Muscle of leg (tissue), 3 donors: ENCODE measurements at regions not wholly inside any gene's neighbourhood (a gene's known extent, or its start where the extent isn't known, plus 50 kb on each side); places are given as distances from the start of the nearest gene placed in this dataset.
A peak's percentile ranks its signal among the peaks of the same experiment; 100 is the strongest.
"Not testable (repeated sequence)": the region's sequence is repeated elsewhere in the genome, so short reads cannot be mapped to it uniquely, and the experiment has no call there.

Experiments
- DNase-seq: peaks from one replicate; pipeline ENCODE4 v3.0.0; 2013
- H3K27ac ChIP-seq: one replicate; pipeline ENCODE4 v1.5.1; 2013; ENCODE audit warnings: mild to moderate bottlenecking, low read length, control low read depth
- H3K27me3 ChIP-seq: one replicate; pipeline ENCODE4 v1.6.1; 2013; ENCODE audit warnings: low read length; ENCODE audit not compliant: control insufficient read depth, insufficient read depth
- H3K36me3 ChIP-seq: one replicate; pipeline ENCODE4 v1.6.1; 2013; ENCODE audit warnings: low read length; ENCODE audit not compliant: control insufficient read depth, insufficient read depth
- H3K4me1 ChIP-seq: one replicate; pipeline ENCODE4 v1.6.1; 2013; ENCODE audit warnings: low read length; ENCODE audit not compliant: control insufficient read depth, insufficient read depth
- H3K4me3 ChIP-seq: one replicate; pipeline ENCODE4 v1.5.1; 2013; ENCODE audit warnings: low read length, control low read depth
- H3K9me3 ChIP-seq: replicated peaks from 2 replicates; pipeline ENCODE4 v1.6.1; 2013; ENCODE audit warnings: low read depth, low read length; ENCODE audit not compliant: control insufficient read depth
- WGBS: methylation state at CpG from one replicate; pipeline ENCODE4 v1.1.5; 2013; ENCODE audit warnings: missing lambda C conversion rate; ENCODE audit not compliant: insufficient coverage; 5-methylcytosine and 5-hydroxymethylcytosine counted together

- WGBS, result no CpG with 5 or more reads among the region's 1 CpG
Measured at GRCh38 chr4:28259951-28260350, 1399.3 kb downstream of the STIM2 start.

DNA sequence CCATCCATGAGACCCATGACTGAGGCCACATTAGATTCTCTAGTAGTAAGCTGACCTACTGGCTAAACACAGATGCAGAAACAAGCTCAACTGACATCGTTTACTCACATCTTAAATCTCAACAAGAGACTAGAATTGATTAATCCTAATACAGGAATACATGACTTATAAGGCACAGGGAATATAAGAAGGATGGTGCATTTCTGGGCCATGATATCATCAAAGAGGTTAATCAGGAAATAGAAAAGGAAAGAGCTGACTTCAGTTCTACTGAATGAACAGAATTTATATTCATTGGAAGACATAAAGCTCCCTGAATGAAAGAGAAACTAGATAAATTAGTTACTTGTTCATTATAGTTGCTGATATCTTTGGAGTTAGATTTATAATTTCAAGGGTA is 1406.5 kb downstream of the STIM2 start:
- no peak for DNase-seq
- no CpG with 5 or more reads among the region's 1 CpG for WGBS
- Histone ChIP-seq H3K9me3 (no peaks in the 10 kb centered on the region), H3K4me1 (no peaks in the 10 kb centered on the region), H3K27ac (no peak overlapping the region), H3K27me3 (no peaks in the 10 kb centered on the region), H3K4me3 (no peak overlapping the region), H3K36me3 (no peaks in the 10 kb centered on the region)

More at GRCh38 chr4:28259951-28260350, 1399.3 kb downstream of the STIM2 start:
- DNase-seq, result no peak
- Histone ChIP-seq H3K4me3 (no peak overlapping the region), H3K36me3 (no peaks in the 10 kb centered on the region), H3K27me3 (no peaks in the 10 kb centered on the region), H3K4me1 (no peaks in the 10 kb centered on the region), H3K27ac (no peak overlapping the region), H3K9me3 (no peaks in the 10 kb centered on the region)

- Histone ChIP-seq H3K4me3 (no peak overlapping the region), H3K9me3 (no peaks in the 10 kb centered on the region), H3K4me1 (no peaks in the 10 kb centered on the region), H3K36me3 (no peaks in the 10 kb centered on the region), H3K27me3 (no peaks in the 10 kb centered on the region), H3K27ac (no peak overlapping the region)
- DNase-seq, result no peak
- whole genome bisulfite sequencing, result no CpG with 5 or more reads among the region's 2 CpGs
Measured at GRCh38 chr4:28269426-28269825, 1408.8 kb downstream of the STIM2 start.

- H3K9me3 ChIP-seq, result no peaks in the 10 kb centered on the region
- DNase-seq, result no peak
- H3K36me3 ChIP-seq, result no peaks in the 10 kb centered on the region
- H3K4me1 ChIP-seq, result no peaks in the 10 kb centered on the region
- H3K27ac ChIP-seq, result no peak overlapping the region
- H3K27me3 ChIP-seq, result no peaks in the 10 kb centered on the region
- no peak overlapping the region for H3K4me3 ChIP-seq
Measured at GRCh38 chr4:28277931-28278330, 1417.3 kb downstream of the STIM2 start.

- no CpG with 5 or more reads among the region's 1 CpG for WGBS
- Histone ChIP-seq H3K27ac (no peak overlapping the region), H3K4me1 (no peaks in the 10 kb centered on the region), H3K9me3 (no peaks in the 10 kb centered on the region), H3K36me3 (no peaks in the 10 kb centered on the region), H3K27me3 (no peaks in the 10 kb centered on the region), H3K4me3 (no peak overlapping the region)
- no peak for DNase-seq
Measured at GRCh38 chr4:28278676-28279075, 1418.0 kb downstream of the STIM2 start.

GRCh38 chr4:28279249-28279648 is 1418.6 kb downstream of the STIM2 start:
- H3K36me3 ChIP-seq, result no peaks in the 10 kb centered on the region
- no peaks in the 10 kb centered on the region for H3K4me1 ChIP-seq
- no peak for DNase-seq
- no peaks in the 10 kb centered on the region for H3K9me3 ChIP-seq
- no peak overlapping the region for H3K27ac ChIP-seq
- WGBS, result 100% methylated on average over 1 of the region's 2 CpGs
- no peak overlapping the region for H3K4me3 ChIP-seq
- H3K27me3 ChIP-seq, result no peaks in the 10 kb centered on the region

GRCh38 chr4:28286266-28286665 is 1425.6 kb downstream of the STIM2 start:
- H3K9me3 ChIP-seq, H3K36me3 ChIP-seq, DNase-seq, H3K4me3 ChIP-seq, H3K27ac ChIP-seq, H3K27me3 ChIP-seq, H3K4me1 ChIP-seq: not testable (repeated sequence)
- WGBS, result 97% methylated on average over 5 of the region's 9 CpGs

DNA sequence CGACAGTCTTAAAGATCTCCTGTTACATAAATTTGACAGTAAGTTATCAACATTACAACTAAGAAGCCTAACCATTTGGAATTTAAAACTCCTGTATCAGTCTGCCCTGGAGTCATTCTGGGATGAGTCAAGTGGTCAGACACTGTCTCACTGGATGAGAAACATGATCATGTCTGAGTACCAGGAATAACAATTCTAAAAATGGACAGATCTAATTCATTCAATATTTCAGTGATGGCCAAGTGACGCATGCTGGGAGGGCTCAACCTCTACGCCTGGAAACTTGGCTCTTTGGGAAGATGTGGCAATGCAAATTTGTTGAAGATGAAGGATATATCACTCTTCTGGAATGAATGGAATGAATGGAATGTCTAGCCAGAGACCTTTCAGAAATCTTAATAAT is 1427.2 kb downstream of the STIM2 start:
- H3K36me3 ChIP-seq, result no peaks in the 10 kb centered on the region
- WGBS, result no CpG with 5 or more reads among the region's 3 CpGs
- peaks cover 2% of the 10 kb centered on the region for H3K9me3 ChIP-seq
- H3K4me1 ChIP-seq, result no peaks in the 10 kb centered on the region
- no peak overlapping the region for H3K27ac ChIP-seq
- peak; percentile 72 for DNase-seq
- H3K4me3 ChIP-seq, result no peak overlapping the region
- no peaks in the 10 kb centered on the region for H3K27me3 ChIP-seq

DNA sequence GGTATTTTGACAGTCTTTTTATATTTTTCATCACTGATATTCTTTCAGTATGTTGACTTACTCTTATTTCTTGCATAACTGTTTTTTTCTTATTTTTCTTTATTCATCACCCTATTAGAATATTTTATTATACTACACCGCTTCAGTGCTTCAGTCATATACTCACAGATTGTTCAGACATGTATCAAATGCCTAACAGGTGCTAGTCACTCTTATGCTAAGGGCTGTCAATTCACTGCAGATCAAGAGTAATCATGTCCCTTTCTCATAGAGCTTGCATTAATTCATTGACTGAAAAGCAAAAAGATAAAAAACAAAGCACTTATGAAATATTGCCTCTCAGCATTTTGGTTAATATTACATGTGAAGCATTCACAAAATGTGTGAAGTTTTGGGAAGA is 1435.6 kb downstream of the STIM2 start:
- H3K4me1 ChIP-seq, result no peaks in the 10 kb centered on the region
- no peaks in the 10 kb centered on the region for H3K36me3 ChIP-seq
- WGBS, result no CpG with 5 or more reads among the region's 1 CpG
- no peaks in the 10 kb centered on the region for H3K27me3 ChIP-seq
- no peak overlapping the region for H3K27ac ChIP-seq
- no peak for DNase-seq
- H3K4me3 ChIP-seq, result no peak overlapping the region
- H3K9me3 ChIP-seq, result no peaks in the 10 kb centered on the region

DNA sequence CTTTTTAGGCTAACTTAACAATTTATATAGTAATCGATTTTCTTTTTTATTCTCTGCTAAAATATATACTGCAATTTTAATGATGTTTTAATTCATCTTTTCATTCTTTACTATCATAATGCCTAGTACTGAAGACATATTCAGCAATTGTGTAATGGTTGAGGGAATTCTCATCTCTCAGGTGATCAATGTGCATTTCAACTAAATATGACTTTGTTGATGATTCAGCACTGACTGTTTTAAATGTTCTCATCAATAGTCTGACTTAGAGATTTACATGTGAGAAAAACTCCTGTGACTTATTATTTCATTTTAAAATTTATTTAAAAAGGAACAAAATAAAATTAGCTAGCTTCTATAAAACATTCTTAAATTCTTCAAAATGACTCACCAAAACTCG is 1450.3 kb downstream of the STIM2 start:
- Histone ChIP-seq H3K4me3 (no peak overlapping the region), H3K4me1 (no peaks in the 10 kb centered on the region), H3K36me3 (no peaks in the 10 kb centered on the region), H3K9me3 (no peaks in the 10 kb centered on the region), H3K27me3 (no peaks in the 10 kb centered on the region), H3K27ac (no peak overlapping the region)
- no peak for DNase-seq
- WGBS, result no CpG with 5 or more reads among the region's 2 CpGs

GRCh38 chr4:28312497-28312896 is 1451.9 kb downstream of the STIM2 start:
- not testable (repeated sequence) for H3K9me3 ChIP-seq, DNase-seq, H3K4me3 ChIP-seq, H3K4me1 ChIP-seq, H3K27ac ChIP-seq, H3K36me3 ChIP-seq, H3K27me3 ChIP-seq
- WGBS, result no CpG with 5 or more reads among the region's 11 CpGs
